H1 (cell line): ENCODE measurements at regions not wholly inside any gene's neighbourhood (a gene's known extent, or its start where the extent isn't known, plus 50 kb on each side); places are given as distances from the start of the nearest gene placed in this dataset.

Experiments
- CTCF ChIA-PET: fragments of 300-600 bp; sonication (Branson Sonifier 250); formaldehyde crosslinking; loops from one replicate; lab custom pipeline; 2021; ENCODE audit not compliant: partially characterized antibody; lab: Charles Lee
- POLR2A ChIA-PET: fragments of 300-600 bp; sonication (Branson Sonifier 250); formaldehyde crosslinking; loops from one replicate; lab custom pipeline; 2021; ENCODE audit warnings: inconsistent platforms; ENCODE audit not compliant: partially characterized antibody; lab: Charles Lee
- DNase-seq, 2 experiments: peaks; one replicate each; pipeline versions ENCODE4 v3.0.0 to v3.0.0-alpha.2; 2010 to 2022; ENCODE audit warnings: low spot score in 2 of 2, low read depth in 1 of 2, mixed read lengths in 1 of 2
- FAIRE-seq: peaks from 2 replicates; lab custom pipeline; 2011; peaks lifted over from hg19 to GRCh38; lab: Jason Lieb, UNC
- H2AFZ ChIP-seq: 2 replicates; pipeline ENCODE4 v1.8.1; 2012; ENCODE audit warnings: low read length, inconsistent platforms
- H2AK5ac ChIP-seq: 2 replicates; pipeline ENCODE4 v1.6.1; 2013; ENCODE audit warnings: low read depth, low read length
- H2BK120ac ChIP-seq: replicated peaks from 2 replicates; pipeline ENCODE3; 2013; ENCODE audit warnings: low read depth, low read length, inconsistent platforms
- H2BK12ac ChIP-seq: 2 replicates; pipeline ENCODE4 v1.6.1; 2013; ENCODE audit warnings: low read depth, low read length
- H2BK15ac ChIP-seq: 2 replicates; pipeline ENCODE4 v1.6.1; 2013; ENCODE audit warnings: low read length
- H2BK20ac ChIP-seq: 2 replicates; pipeline ENCODE4 v1.6.1; 2013; ENCODE audit warnings: low read length
- H2BK5ac ChIP-seq: 2 replicates; pipeline ENCODE4 v1.6.1; 2013; ENCODE audit warnings: low read depth, low read length
- H3K14ac ChIP-seq: 2 replicates; pipeline ENCODE4 v1.6.1; 2013; ENCODE audit warnings: inconsistent platforms; ENCODE audit not compliant: insufficient read length
- H3K18ac ChIP-seq: 2 replicates; pipeline ENCODE4 v1.6.1; 2013; ENCODE audit warnings: low read length; ENCODE audit errors: extremely low read depth
- H3K23ac ChIP-seq: 2 replicates; pipeline ENCODE4 v1.6.1; 2013; ENCODE audit warnings: inconsistent platforms; ENCODE audit not compliant: insufficient read length
- H3K23me2 ChIP-seq: 2 replicates; pipeline ENCODE4 v1.6.1; 2013; ENCODE audit warnings: low read depth, low read length
- H3K27ac ChIP-seq: 2 replicates; pipeline ENCODE4 v1.6.1; 2011; ENCODE audit warnings: low read depth, low read length, inconsistent platforms
- H3K27me3 ChIP-seq, 4 experiments: replicated peaks in 1 of 4; 1 replicate in 1 of 4; 2 replicates in 3 of 4; pipeline versions ENCODE4 v1.6.1 to v1.8.1; 2011 to 2013; ENCODE audit warnings: low read length in 3 of 4, mild to moderate bottlenecking in 3 of 4, inconsistent platforms in 2 of 4, mixed read lengths in 2 of 4, moderate library complexity in 1 of 4; ENCODE audit not compliant: control insufficient read depth in 3 of 4, insufficient read depth in 3 of 4; ENCODE audit errors: extremely low read depth in 1 of 4
- H3K36me3 ChIP-seq, 4 experiments: 2 replicates each; pipeline versions ENCODE4 v1.6.1 to v1.8.1; 2011 to 2013; ENCODE audit warnings: mild to moderate bottlenecking in 4 of 4, low read length in 3 of 4, moderate library complexity in 2 of 4, control low read depth in 1 of 4, inconsistent platforms in 1 of 4; ENCODE audit not compliant: insufficient read depth in 4 of 4, control insufficient read depth in 2 of 4
- H3K4ac ChIP-seq: replicated peaks from 2 replicates; pipeline ENCODE3; 2013; ENCODE audit warnings: low read length, low read depth, mixed read lengths, inconsistent platforms; ENCODE audit not compliant: insufficient read length
- H3K4me1 ChIP-seq, 4 experiments: replicated peaks in 1 of 4; 1 replicate in 1 of 4; 2 replicates in 3 of 4; pipeline versions ENCODE4 v1.6.1 to v1.8.1; 2011 to 2013; ENCODE audit warnings: low read length in 3 of 4, inconsistent platforms in 2 of 4, mixed read lengths in 1 of 4; ENCODE audit not compliant: insufficient read depth in 4 of 4, control insufficient read depth in 3 of 4
- H3K4me2 ChIP-seq, 2 experiments: 2 replicates each; pipeline versions ENCODE4 v1.6.1 to v1.8.1; 2011 to 2013; ENCODE audit warnings: low read depth in 2 of 2, low read length in 2 of 2, control low read depth in 1 of 2, inconsistent platforms in 1 of 2, mild to moderate bottlenecking in 1 of 2; ENCODE audit not compliant: insufficient read depth in 1 of 2
- H3K4me3 ChIP-seq, 4 experiments: fragments of 200-600, 300-600 bp in 1 of 4; sonication (generic), shearing (Covaris generic), sonication (Bioruptor Twin) in 1 of 4; 2 replicates each; pipeline versions ENCODE4 v1.5.1 to v1.8.1; 2011 to 2016; ENCODE audit warnings: low read length in 4 of 4, low read depth in 3 of 4, control low read depth in 2 of 4, inconsistent platforms in 2 of 4, mild to moderate bottlenecking in 2 of 4, mixed read lengths in 1 of 4, moderate library complexity in 1 of 4; ENCODE audit not compliant: insufficient read depth in 2 of 4; ENCODE audit errors: extremely low read depth in 1 of 4
- H3K56ac ChIP-seq: replicated peaks from 2 replicates; pipeline ENCODE3; 2013; ENCODE audit warnings: low read depth, mild to moderate bottlenecking, mixed read lengths, low read length, inconsistent platforms; ENCODE audit not compliant: insufficient read length
- H3K79me1 ChIP-seq: 2 replicates; pipeline ENCODE4 v1.6.1; 2013; ENCODE audit warnings: low read depth, low read length, control low read depth
- H3K79me2 ChIP-seq, 2 experiments: 2 replicates each; pipeline versions ENCODE4 v1.6.1 to v1.8.1; 2012 to 2013; ENCODE audit warnings: low read length in 2 of 2, mild to moderate bottlenecking in 2 of 2, inconsistent platforms in 1 of 2; ENCODE audit not compliant: insufficient read depth in 2 of 2, control insufficient read depth in 1 of 2
- H3K9ac ChIP-seq, 4 experiments: replicated peaks in 1 of 4; 1 replicate in 1 of 4; 2 replicates in 3 of 4; pipeline versions ENCODE4 v1.6.1 to v1.8.1; 2011 to 2013; ENCODE audit warnings: low read depth in 3 of 4, low read length in 3 of 4, control low read depth in 2 of 4, mild to moderate bottlenecking in 2 of 4, moderate library complexity in 2 of 4, inconsistent platforms in 1 of 4; ENCODE audit errors: extremely low read depth in 1 of 4
- H3K9me3 ChIP-seq, 2 experiments: 2 replicates each; pipeline versions ENCODE4 v1.6.1 to v1.8.1; 2012 to 2013; ENCODE audit warnings: mild to moderate bottlenecking in 2 of 2, moderate library complexity in 2 of 2, control low read depth in 1 of 2, inconsistent platforms in 1 of 2, low read depth in 1 of 2, low read length in 1 of 2, mixed read lengths in 1 of 2; ENCODE audit not compliant: insufficient read depth in 2 of 2
- H4K20me1 ChIP-seq, 2 experiments: replicated peaks in 1 of 2; 2 replicates each; pipeline versions ENCODE3 to v1.8.1; 2011 to 2013; ENCODE audit warnings: inconsistent platforms in 2 of 2, low read length in 2 of 2, mild to moderate bottlenecking in 1 of 2; ENCODE audit not compliant: insufficient read depth in 2 of 2, control insufficient read depth in 1 of 2
- H4K5ac ChIP-seq: 2 replicates; pipeline ENCODE4 v1.6.1; 2013; ENCODE audit warnings: low read length, low read depth, mixed read lengths, inconsistent platforms; ENCODE audit not compliant: insufficient read length
- H4K8ac ChIP-seq: 2 replicates; pipeline ENCODE4 v1.8.0; 2013; ENCODE audit warnings: mild to moderate bottlenecking, moderate library complexity, low read length, inconsistent platforms; ENCODE audit not compliant: insufficient read depth; ENCODE audit errors: extremely low read depth
- H4K91ac ChIP-seq: replicated peaks from 2 replicates; pipeline ENCODE3; 2013; ENCODE audit warnings: low read length, mixed read lengths, inconsistent platforms; ENCODE audit not compliant: insufficient read length
- MAFK ChIP-seq: IDR thresholded peaks from 2 replicates; pipeline ENCODE4 v1.6.1; 2012; ENCODE audit warnings: low read depth, mild to moderate bottlenecking, improper control_type of control experiment, low read length
- TEAD4 ChIP-seq: IDR thresholded peaks from 2 replicates; pipeline ENCODE4 v1.6.1; 2012; ENCODE audit warnings: low read depth, low read length, inconsistent platforms, mixed read lengths
- WGBS, 2 experiments: shearing (Covaris generic) in 1 of 2; methylation state at CpG; one replicate each; pipeline versions ENCODE4 v1.1.6 to v1.1.7; 2013 to 2015; ENCODE audit warnings: low lambda C conversion rate in 2 of 2, mixed read lengths in 2 of 2, inconsistent platforms in 1 of 2, low coverage in 1 of 2, missing lambda C conversion rate in 1 of 2; ENCODE audit not compliant: insufficient replicate concordance in 2 of 2, insufficient coverage in 1 of 2, insufficient read length in 1 of 2; ENCODE audit errors: extremely low coverage in 1 of 2, missing lambda C conversion rate in 1 of 2; 5-methylcytosine and 5-hydroxymethylcytosine counted together

- TF ChIP-seq TEAD4 (no peak), MAFK (0 out of 2 replicates have a peak, but pooled peaks have one; percentile 19)
- FAIRE-seq (no peak), DNase-seq (no peak)
- H2BK15ac ChIP-seq = no peak overlapping the region
- ChIA-PET POLR2A (no interaction called here), CTCF (interaction anchor here (1.6 kb wide), 1 partner anchor 17 kb away, joined by 3 read pairs; no protein-coding TSS in a partner anchor)
- H3K27ac ChIP-seq = no peak overlapping the region
- no peak overlapping the region for H3K18ac ChIP-seq
- no peaks in the 10 kb centered on the region for H3K4me1 ChIP-seq
- H4K20me1 ChIP-seq = no peaks in the 10 kb centered on the region
- H3K9ac ChIP-seq = no peak overlapping the region
- no peak overlapping the region for H2BK20ac ChIP-seq
- no peak overlapping the region for H2AFZ ChIP-seq
- no peaks in the 10 kb centered on the region for H3K23me2 ChIP-seq
- H2AK5ac ChIP-seq = no peak overlapping the region
- H3K27me3 ChIP-seq = no peaks in the 10 kb centered on the region
- H4K5ac ChIP-seq = no peak overlapping the region
- H2BK120ac ChIP-seq = no peak overlapping the region
- no peak overlapping the region for H2BK12ac ChIP-seq
- no peaks in the 10 kb centered on the region for H3K79me1 ChIP-seq
- H3K36me3 ChIP-seq = no peaks in the 10 kb centered on the region
- H4K8ac ChIP-seq = no peak overlapping the region
- H3K79me2 ChIP-seq = no peaks in the 10 kb centered on the region
- H3K14ac ChIP-seq = no peak overlapping the region
- no peak overlapping the region for H3K23ac ChIP-seq
- H3K4me2 ChIP-seq = no peak overlapping the region
- H2BK5ac ChIP-seq = no peak overlapping the region
- no peak overlapping the region for H3K4me3 ChIP-seq
- H3K4ac ChIP-seq = no peak overlapping the region
- WGBS, 2 experiments = 85% methylated on average over 4 of the region's 4 CpGs; no CpG with 5 or more reads in 1 of the 2 experiments
- H3K56ac ChIP-seq = no peak overlapping the region
- no peak overlapping the region for H4K91ac ChIP-seq
- H3K9me3 ChIP-seq = no peaks in the 10 kb centered on the region
These were observed 96.4 kb upstream of the KCNJ6 start for GRCh38 chr21:38012672-38013071.
